ENCODE measurements at regions not wholly inside any gene's neighbourhood (a gene's known extent, or its start where the extent isn't known, plus 50 kb on each side); places are given as distances from the start of the nearest gene placed in this dataset.

- no peak overlapping the region for H3K4me3 ChIP-seq (ENCODE audit: low read depth, low read length)
- no peak for TF ChIP-seq CTCF (IDR thresholded peaks at IDR 0.05; ENCODE audit: insufficient read depth, low read depth, low read length, missing control alignments)
- DNase-seq (ENCODE audit: low read depth) = no peak
Measured at GRCh38 chr11:70661761-70662501, 263.6 kb downstream of the CTTN start.

DNA sequence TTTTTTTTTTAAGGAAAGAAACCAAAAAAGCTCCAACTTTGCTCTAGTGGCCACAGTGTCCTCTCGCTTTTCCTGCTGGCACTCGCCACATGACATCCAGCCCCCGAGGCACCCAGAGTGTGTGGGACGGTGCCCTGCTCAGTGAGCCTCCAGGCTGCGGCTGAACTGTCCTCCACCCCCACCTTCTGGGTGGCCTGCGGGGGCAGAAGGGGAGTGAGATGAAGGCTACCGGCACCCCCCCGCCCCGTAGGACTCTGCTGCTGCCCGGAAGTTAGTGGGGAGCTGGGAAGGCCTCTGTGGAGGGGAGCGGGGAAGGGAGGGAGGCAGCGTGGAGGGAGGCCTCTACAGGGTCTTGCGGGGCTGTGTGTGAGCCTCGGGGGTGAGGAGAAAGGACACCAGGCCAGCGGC is 264.4 kb downstream of the CTTN start:
- H3K4me3 ChIP-seq (ENCODE audit: low read depth, low read length) = no peak overlapping the region
- no peak for TF ChIP-seq CTCF (IDR thresholded peaks at IDR 0.05; ENCODE audit: insufficient read depth, low read depth, low read length, missing control alignments)
- no peak for DNase-seq (ENCODE audit: low read depth)

- H3K4me3 ChIP-seq (ENCODE audit: low read depth, low read length) = no peak overlapping the region
- DNase-seq (ENCODE audit: low read depth) = no peak
- no peak for TF ChIP-seq CTCF (IDR thresholded peaks at IDR 0.05; ENCODE audit: insufficient read depth, low read depth, low read length, missing control alignments)
Measured at GRCh38 chr11:70663815-70664214, 265.5 kb downstream of the CTTN start.

DNA sequence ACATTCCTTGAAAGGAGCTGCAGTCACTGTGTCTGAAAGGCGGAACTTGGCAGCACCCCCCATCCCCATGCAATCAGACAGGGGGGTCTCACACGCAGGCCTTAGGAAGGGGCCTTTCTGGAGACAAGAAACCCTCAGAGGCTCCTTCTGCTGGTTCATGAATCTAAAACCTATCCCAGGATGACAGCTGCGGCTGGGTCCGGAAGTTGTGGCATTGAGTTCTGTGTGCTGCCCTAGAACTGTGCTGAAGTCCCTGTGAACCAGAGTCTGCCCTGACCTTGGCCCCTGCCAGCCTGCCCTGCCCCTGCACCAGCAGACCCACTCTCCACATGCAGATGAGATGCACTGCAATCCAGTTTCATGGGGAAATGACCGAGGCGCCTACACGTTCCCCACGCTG is 268.0 kb downstream of the CTTN start:
- no peak for DNase-seq (ENCODE audit: low read depth)
- H3K4me3 ChIP-seq (ENCODE audit: low read depth, low read length) = no peak overlapping the region
- no peak for TF ChIP-seq CTCF (IDR thresholded peaks at IDR 0.05; ENCODE audit: insufficient read depth, low read depth, low read length, missing control alignments)

DNA sequence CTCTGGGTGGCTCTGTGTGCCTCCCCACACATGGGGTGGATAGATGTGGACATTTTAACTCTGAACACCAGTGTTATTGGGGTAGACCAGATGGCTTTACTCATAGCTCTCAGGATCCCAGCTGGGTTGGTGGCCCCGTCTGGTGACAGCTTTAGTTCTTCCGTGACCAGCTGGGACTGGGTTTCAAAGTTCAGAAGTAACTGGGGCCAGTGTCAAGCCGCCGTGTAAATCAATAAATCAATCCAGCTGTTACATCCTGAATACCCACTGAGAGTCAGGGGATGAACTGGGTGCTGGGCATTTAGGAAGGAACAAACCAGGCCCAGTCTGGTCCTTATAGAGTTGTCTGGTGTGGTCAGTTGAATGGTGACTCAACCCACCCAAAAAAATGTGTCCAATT is 269.4 kb downstream of the CTTN start:
- DNase-seq (ENCODE audit: low read depth) = no peak
- no peak for TF ChIP-seq CTCF (IDR thresholded peaks at IDR 0.05; ENCODE audit: insufficient read depth, low read depth, low read length, missing control alignments)

GRCh38 chr11:70668204-70669202 is 270.2 kb downstream of the CTTN start:
- TF ChIP-seq CTCF (IDR thresholded peaks at IDR 0.05; ENCODE audit: insufficient read depth, low read depth, low read length, missing control alignments) = no peak
- no peak overlapping the region for H3K4me3 ChIP-seq (ENCODE audit: low read depth, low read length)
- no peak for DNase-seq (ENCODE audit: low read depth)

More for the DNA sequence above, 269.4 kb downstream of the CTTN start:
- H3K4me3 ChIP-seq (ENCODE audit: low read depth, low read length) = no peak overlapping the region

All from GM12865 (cell line).